Aorta (tissue), 5 donors: ENCODE measurements at regions not wholly inside any gene's neighbourhood (a gene's known extent, or its start where the extent isn't known, plus 50 kb on each side); places are given as distances from the start of the nearest gene placed in this dataset.
"Not testable (repeated sequence)": the region's sequence is repeated elsewhere in the genome, so short reads cannot be mapped to it uniquely, and the experiment has no call there.

Source experiments
- ATAC-seq: fragments of 200-7000 bp; cut with Tn5 transposase; one replicate; pipeline ENCODE4 v1.9.1; 2022; ENCODE audit warnings: moderate library complexity; ENCODE audit not compliant: low FRiP score
- DNase-seq, 2 donors: peaks; one replicate each; pipeline ENCODE4 v3.0.0-alpha.2; 2020
- H3K27ac ChIP-seq, 2 donors: one replicate each; pipeline ENCODE4 v1.5.1; 2013; ENCODE audit warnings: low read length in 2 of 2, mild to moderate bottlenecking in 2 of 2, moderate library complexity in 2 of 2, control low read depth in 1 of 2, inconsistent platforms in 1 of 2, low read depth in 1 of 2
- H3K27me3 ChIP-seq, 2 donors: one replicate each; pipeline ENCODE4 v1.6.1; 2013; ENCODE audit warnings: control low read depth in 1 of 2, low read length in 1 of 2, mild to moderate bottlenecking in 1 of 2, moderate library complexity in 1 of 2; ENCODE audit not compliant: insufficient read depth in 2 of 2, control insufficient read depth in 1 of 2
- H3K36me3 ChIP-seq, 2 donors: one replicate each; pipeline ENCODE4 v1.6.1; 2013; ENCODE audit warnings: control low read depth in 1 of 2, low read length in 1 of 2, mild to moderate bottlenecking in 1 of 2; ENCODE audit not compliant: insufficient read depth in 2 of 2, control insufficient read depth in 1 of 2
- H3K4me1 ChIP-seq, 2 donors: one replicate each; pipeline ENCODE4 v1.6.1; 2013; ENCODE audit warnings: low read length in 2 of 2, control low read depth in 1 of 2, mild to moderate bottlenecking in 1 of 2, moderate library complexity in 1 of 2; ENCODE audit not compliant: insufficient read depth in 2 of 2, control insufficient read depth in 1 of 2
- H3K4me3 ChIP-seq, 2 donors: one replicate each; pipeline ENCODE4 v1.5.1; 2013; ENCODE audit warnings: low read length in 2 of 2, control low read depth in 1 of 2, mild to moderate bottlenecking in 1 of 2
- H3K9me3 ChIP-seq: one replicate; pipeline ENCODE4 v1.6.1; 2013; ENCODE audit warnings: mild to moderate bottlenecking, low read length; ENCODE audit not compliant: control insufficient read depth
- WGBS, 2 donors: extraction: QIAGEN DNeasy Blood & Tissue Kit; methylation state at CpG; one replicate each; pipeline ENCODE4 v1.1.7; 2013; 5-methylcytosine and 5-hydroxymethylcytosine counted together
- intact Hi-C, 2 donors: fragments of 100-400 bp; cut with DNase I; formaldehyde crosslinking; loops; one replicate each; pipeline versions ENCODE4 v1.14.2 to v1.15.0; 2022
- donor health status: healthy with polysubstance abuse.
- donor health status: Bipolar disorder and iron deficiency.
- donor health status: DM: no; HTN: no; CAD: no.
- donor health status: DM: no; HTN: no; CAD: no.
- donor health status: DM: yes; HTN: yes; CAD: no.

DNA sequence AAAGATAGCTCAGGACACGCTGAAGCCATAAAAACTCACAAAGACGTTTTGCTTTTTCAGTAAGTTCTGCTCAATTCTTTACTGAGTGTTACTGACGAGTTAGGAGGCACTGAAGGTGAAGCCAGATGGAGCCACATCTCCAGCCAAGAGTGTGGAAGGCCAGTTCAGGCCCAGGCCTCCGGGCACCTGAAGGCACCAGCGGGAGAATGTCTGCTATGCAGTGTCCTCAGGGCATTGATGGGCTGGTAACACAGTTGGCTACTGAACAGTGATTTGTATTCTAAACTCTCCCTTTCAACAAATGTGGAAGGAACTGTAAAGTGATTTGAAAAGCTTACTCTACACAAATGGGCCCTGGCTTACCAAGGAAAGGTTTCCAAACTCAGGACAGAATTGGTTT lies 64.8 kb upstream of the SVIL start:
- Histone ChIP-seq H3K4me3 (no peak overlapping the region), H3K27ac (no peak overlapping the region), H3K27me3 (no peaks in the 10 kb centered on the region), H3K36me3 (no peaks in the 10 kb centered on the region), H3K9me3 (no peaks in the 10 kb centered on the region), H3K4me1 (peaks cover 2 to 6% of the 10 kb centered on the region in 2 donors)
- no peak for DNase-seq
- ATAC-seq, result no peak
- intact Hi-C loops, result no loop called here
- WGBS, 2 donors, result 56 to 58% methylated on average over 5 of the region's 5 CpGs

DNA sequence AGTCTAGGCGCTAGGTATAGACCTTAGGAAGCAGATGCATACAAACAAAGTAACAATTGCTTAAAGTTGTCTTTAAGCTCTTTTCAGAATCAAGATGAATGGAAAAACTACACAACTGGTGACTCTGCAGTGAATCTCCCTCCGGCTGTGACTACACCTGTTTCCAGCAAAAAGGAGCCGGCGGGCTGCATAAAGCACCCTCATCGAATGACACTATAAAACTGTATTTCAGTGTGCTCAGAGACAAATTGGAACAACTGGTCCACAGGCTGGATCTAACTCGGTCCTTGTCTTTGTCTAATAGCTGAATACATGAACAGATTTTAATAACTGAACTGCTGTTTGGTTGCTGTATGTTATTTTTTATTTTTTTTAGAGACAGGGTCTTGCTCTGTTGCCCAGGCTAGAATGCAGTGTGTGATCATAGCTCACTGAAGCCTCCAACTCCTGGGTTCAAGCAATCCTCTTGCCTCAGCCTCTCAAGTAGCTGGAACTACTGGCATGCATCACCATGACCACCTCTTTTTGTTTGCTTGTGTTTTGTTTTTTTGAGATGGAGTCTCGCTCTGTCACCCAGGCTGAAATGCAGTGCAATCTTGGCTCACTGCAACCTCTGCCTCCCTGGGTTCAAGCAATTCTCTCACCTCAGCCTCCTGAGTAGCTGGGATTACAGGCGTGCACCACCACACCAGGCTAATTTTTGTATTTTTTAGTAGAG lies 64.2 kb upstream of the SVIL start:
- 78 to 79% methylated on average over 8 of the region's 8 CpGs for WGBS, 2 donors
- H3K4me3 ChIP-seq, result no peak overlapping the region
- no peaks in the 10 kb centered on the region for H3K9me3 ChIP-seq
- H3K27me3 ChIP-seq, result no peaks in the 10 kb centered on the region
- H3K27ac ChIP-seq, result peak overlapping the region in 1 of 2 donors; percentile 39
- intact Hi-C loops, result no loop called here
- no peaks in the 10 kb centered on the region for H3K36me3 ChIP-seq
- H3K4me1 ChIP-seq, result peaks cover 2 to 6% of the 10 kb centered on the region in 2 donors
- DNase-seq (no peak), ATAC-seq (no peak)

DNA sequence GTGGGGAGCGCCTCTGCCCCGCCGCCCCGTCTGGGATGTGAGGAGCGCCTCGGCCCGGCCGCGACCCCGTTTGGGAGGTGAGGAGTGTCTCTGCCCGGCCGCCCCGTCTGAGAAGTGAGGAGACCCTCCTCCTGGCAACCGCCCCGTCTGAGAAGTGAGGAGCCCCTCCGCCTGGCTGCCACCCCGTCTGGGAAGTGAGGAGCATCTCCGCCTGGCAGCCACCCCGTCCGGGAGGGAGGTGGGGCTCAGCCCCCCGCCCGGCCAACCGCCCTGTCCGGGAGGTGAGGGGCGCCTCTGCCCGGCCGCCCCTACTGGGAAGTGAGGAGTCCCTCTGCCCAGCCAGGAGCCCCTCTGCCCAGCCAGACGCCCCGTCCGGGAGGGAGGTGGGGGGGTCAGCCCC lies 61.8 kb upstream of the SVIL start:
- intact Hi-C loops, DNase-seq, H3K27me3 ChIP-seq, H3K27ac ChIP-seq, H3K36me3 ChIP-seq, ATAC-seq, H3K9me3 ChIP-seq, H3K4me3 ChIP-seq: not testable (repeated sequence)
- 90 to 92% methylated on average over 10 to 30 of the region's 30 CpGs for WGBS, 2 donors
- H3K4me1 ChIP-seq, result peaks cover 0 to 11% of the 10 kb centered on the region in 2 donors

DNA sequence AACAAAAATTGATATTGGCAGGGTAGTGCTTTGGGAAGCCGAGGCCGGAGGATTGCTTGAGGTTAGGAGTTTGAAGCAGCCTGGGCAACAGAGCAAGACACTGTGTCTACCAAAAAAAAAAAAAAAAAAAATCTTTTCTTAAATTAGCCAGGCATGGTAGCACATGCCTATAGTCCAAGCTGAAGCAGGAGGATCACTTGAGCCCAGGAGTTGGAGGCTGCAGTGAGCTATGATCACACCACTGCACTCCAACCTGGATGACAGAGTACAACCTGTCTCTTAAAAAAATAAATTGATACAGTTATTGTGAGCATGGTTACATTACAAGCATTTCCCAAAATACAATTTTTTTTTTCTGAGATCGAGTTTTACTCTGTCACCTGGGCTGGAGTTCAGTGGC lies 59.4 kb upstream of the SVIL start:
- DNase-seq (no peak), ATAC-seq (no peak)
- Histone ChIP-seq H3K4me1 (peaks cover 3 to 15% of the 10 kb centered on the region in 2 donors), H3K4me3 (no peak overlapping the region), H3K9me3 (no peaks in the 10 kb centered on the region), H3K27ac (peak overlapping the region in 1 of 2 donors; percentile 60), H3K36me3 (no peaks in the 10 kb centered on the region), H3K27me3 (no peaks in the 10 kb centered on the region)
- intact Hi-C loops, result no loop called here
- WGBS, 2 donors, result 26 to 34% methylated on average over 3 of the region's 3 CpGs

DNA sequence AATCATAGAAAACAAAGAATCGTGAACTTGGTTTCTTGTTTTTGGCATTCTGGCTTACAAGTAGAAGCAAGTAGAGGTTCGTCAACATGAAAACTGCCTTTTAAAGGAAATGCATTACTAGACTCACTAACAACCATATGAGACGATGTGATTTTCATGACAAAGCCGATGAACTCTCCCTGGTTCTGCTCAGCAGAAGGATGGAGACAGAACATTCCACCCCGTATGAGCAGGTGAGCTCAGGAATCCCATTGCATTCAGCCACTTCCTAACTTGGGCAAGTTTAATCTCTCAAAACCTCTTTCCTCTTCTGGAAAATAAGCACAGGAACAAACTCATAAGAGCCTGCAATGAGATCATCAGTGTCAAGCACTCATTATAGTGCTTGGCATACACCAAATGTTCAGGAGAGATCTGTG lies 57.4 kb upstream of the SVIL start:
- intact Hi-C loops, result no loop called here
- H3K27me3 ChIP-seq, result no peaks in the 10 kb centered on the region
- H3K4me3 ChIP-seq, result peak overlapping the region in 1 of 2 donors; percentile 34
- no peaks in the 10 kb centered on the region for H3K36me3 ChIP-seq
- WGBS, 2 donors, result 3 to 5% methylated on average over 5 of the region's 5 CpGs
- ATAC-seq, result peak; percentile 56
- no peaks in the 10 kb centered on the region for H3K9me3 ChIP-seq
- peaks cover 3 to 15% of the 10 kb centered on the region in 2 donors for H3K4me1 ChIP-seq
- DNase-seq, result no peak
- peak overlapping the region; percentile 79 for H3K27ac ChIP-seq

DNA sequence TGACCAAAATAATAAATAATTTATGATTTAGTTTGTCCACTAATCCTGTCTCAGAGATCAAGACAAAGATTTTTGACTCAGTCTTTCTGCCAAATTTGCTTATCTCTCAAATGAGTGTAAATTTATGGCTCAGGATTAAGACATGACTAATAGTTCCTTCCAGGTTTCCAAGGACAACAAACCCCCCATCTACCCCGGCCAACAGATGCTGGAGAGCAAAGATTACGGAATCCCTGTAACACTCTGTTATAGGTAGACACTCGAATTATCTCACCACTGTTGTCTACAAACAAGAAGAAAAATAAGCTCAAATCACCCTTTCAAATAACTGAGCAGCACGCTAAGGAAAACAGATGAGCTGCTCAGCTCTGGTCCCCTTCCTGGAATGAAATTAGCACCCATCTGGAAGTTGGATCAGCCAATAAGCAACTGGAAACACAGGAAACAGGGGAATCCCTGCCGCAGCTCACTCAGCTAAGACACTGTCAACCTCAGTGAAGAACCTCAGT lies 56.8 kb upstream of the SVIL start:
- ATAC-seq, result peak; percentile 80
- intact Hi-C loops, result no loop called here
- no peaks in the 10 kb centered on the region for H3K36me3 ChIP-seq
- peak overlapping the region; percentile 79 for H3K27ac ChIP-seq
- H3K27me3 ChIP-seq, result no peaks in the 10 kb centered on the region
- H3K4me1 ChIP-seq, result peaks cover 3 to 15% of the 10 kb centered on the region in 2 donors
- no peak for DNase-seq
- H3K9me3 ChIP-seq, result no peaks in the 10 kb centered on the region
- 3 to 4% methylated on average over 5 of the region's 5 CpGs for WGBS, 2 donors
- peak overlapping the region in 1 of 2 donors; percentile 34 for H3K4me3 ChIP-seq

DNA sequence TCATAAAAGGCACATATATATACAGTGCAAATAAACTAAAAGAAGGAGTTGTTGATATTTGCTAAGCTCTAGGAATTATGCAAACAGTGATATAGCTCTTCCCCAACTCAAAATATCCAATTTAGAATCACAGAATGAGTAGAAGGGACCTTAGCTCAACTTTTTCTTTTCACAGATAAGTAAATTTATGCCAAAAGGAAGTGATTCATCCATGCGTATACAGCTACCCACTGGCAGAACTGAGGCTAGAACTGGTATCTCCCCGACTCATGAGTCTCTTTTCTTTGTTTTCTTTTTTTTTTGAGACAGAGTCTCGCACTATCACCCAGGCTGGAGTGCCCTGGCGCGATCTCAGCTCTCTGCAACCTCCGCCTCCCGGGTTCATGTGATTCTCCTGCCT lies 54.2 kb upstream of the SVIL start:
- DNase-seq (no peak), ATAC-seq (no peak)
- H3K27ac ChIP-seq, result no peak overlapping the region
- H3K36me3 ChIP-seq, result no peaks in the 10 kb centered on the region
- H3K4me1 ChIP-seq, result peaks cover 3 to 12% of the 10 kb centered on the region in 2 donors
- WGBS, 2 donors, result 19 to 25% methylated on average over 7 of the region's 7 CpGs
- H3K27me3 ChIP-seq, result no peaks in the 10 kb centered on the region
- intact Hi-C loops, result no loop called here
- H3K4me3 ChIP-seq, result no peak overlapping the region
- no peaks in the 10 kb centered on the region for H3K9me3 ChIP-seq

DNA sequence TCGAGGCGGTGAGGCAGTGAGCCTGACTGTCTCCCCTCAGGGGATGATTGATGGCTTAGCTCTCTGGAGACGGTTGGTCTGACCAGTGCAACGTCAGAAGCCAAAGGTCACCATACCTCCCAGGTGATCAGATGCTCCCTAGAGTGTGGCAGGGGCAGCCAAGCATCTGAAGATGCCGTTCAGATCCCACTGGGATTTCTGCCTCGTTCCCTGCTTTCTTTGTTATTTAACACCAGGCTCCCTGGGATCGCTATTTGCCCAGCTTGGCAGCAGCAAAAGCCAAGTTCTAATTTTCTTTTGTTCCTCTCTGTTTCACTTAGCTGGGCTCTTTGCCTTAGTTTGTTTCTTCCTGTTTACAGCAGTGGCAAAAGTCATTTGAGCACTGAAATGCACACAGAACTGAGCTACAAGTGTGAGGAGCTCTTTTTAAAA lies 53.5 kb upstream of the SVIL start:
- no peaks in the 10 kb centered on the region for H3K36me3 ChIP-seq
- no peaks in the 10 kb centered on the region for H3K27me3 ChIP-seq
- no peak overlapping the region for H3K4me3 ChIP-seq
- H3K27ac ChIP-seq, result peak overlapping the region in 1 of 2 donors; percentile 67
- DNase-seq (no peak), ATAC-seq (no peak)
- intact Hi-C loops, result no loop called here
- peaks cover 3 to 12% of the 10 kb centered on the region in 2 donors for H3K4me1 ChIP-seq
- WGBS, 2 donors, result 8% methylated on average over 7 of the region's 7 CpGs
- H3K9me3 ChIP-seq, result no peaks in the 10 kb centered on the region
